SH-SY5Y (cell line): ENCODE measurements at regions not wholly inside any gene's neighbourhood (a gene's known extent, or its start where the extent isn't known, plus 50 kb on each side); places are given as distances from the start of the nearest gene placed in this dataset.

Experiments
- GATA2 ChIP-seq: IDR thresholded peaks from 2 replicates; pipeline ENCODE4 v1.6.1; 2011; ENCODE audit warnings: mild to moderate bottlenecking, low read depth, low read length
- GATA3 ChIP-seq: IDR thresholded peaks from 2 replicates; pipeline ENCODE4 v1.6.1; 2011; ENCODE audit warnings: low read depth, mild to moderate bottlenecking, low read length, moderate library complexity

GRCh38 chr2:105600037-105600442 is 144.7 kb upstream of the NCK2 start:
- TF ChIP-seq GATA2 (no peak), GATA3 (no peak)
